ENCODE measurements at regions not wholly inside any gene's neighbourhood (a gene's known extent, or its start where the extent isn't known, plus 50 kb on each side); places are given as distances from the start of the nearest gene placed in this dataset.

GRCh38 chr10:83869898-83870297 lies 269.4 kb upstream of the GHITM start:
- TF ChIP-seq CTCF (IDR thresholded peaks at IDR 0.05; ENCODE audit: low read depth, low read length) = no peak
- no peak for TF ChIP-seq EZH2phosphoT487 (IDR thresholded peaks at IDR 0.05; ENCODE audit: low read depth)
